ENCODE measurements at regions not wholly inside any gene's neighbourhood (a gene's known extent, or its start where the extent isn't known, plus 50 kb on each side); places are given as distances from the start of the nearest gene placed in this dataset.

- no peaks in the 10 kb centered on the region for H3K79me2 ChIP-seq (replicated peaks; ENCODE audit: insufficient read depth)
- H3K4me1 Mint-ChIP-seq, result peaks cover 11% of the 10 kb centered on the region
- H3F3A ChIP-seq (replicated peaks; ENCODE audit: low read depth), result no peaks in the 10 kb centered on the region
- no peak overlapping the region for H3K4me3 ChIP-seq
- H3K4me3 Mint-ChIP-seq, result no peak overlapping the region
- TF ChIP-seq ZNF462 (CRISPR knock-in tag; IDR thresholded peaks at IDR 0.05) (no peak), ZNF331 (CRISPR knock-in tag; IDR thresholded peaks at IDR 0.05; ENCODE audit: low read depth) (no peak), EZH2 (IDR thresholded peaks at IDR 0.05; ENCODE audit: low read depth, unreplicated experiment) (no peak), REST (IDR thresholded peaks at IDR 0.05; ENCODE audit: unreplicated experiment) (no peak), STAT1 (IDR thresholded peaks at IDR 0.05; ENCODE audit: unreplicated experiment) (no peak), CTCF (conservative IDR thresholded peaks at IDR 0.05; ENCODE audit: low read depth in 2 of 2) (no peak), JUNB (IDR thresholded peaks at IDR 0.05; ENCODE audit: unreplicated experiment) (no peak), NANOG (IDR thresholded peaks at IDR 0.05; ENCODE audit: borderline replicate concordance) (no peak), ZNF114 (CRISPR knock-in tag; IDR thresholded peaks at IDR 0.05) (no peak), ETS1 (IDR thresholded peaks at IDR 0.05) (no peak), CREB1 (CRISPR knock-in tag; IDR thresholded peaks at IDR 0.05; ENCODE audit: low read depth) (no peak), EZH2phosphoT487 (IDR thresholded peaks at IDR 0.05; ENCODE audit: unreplicated experiment) (no peak), POLR2AphosphoS5 (IDR thresholded peaks at IDR 0.05; ENCODE audit: low read depth) (no peak)
- peaks cover 13% of the 10 kb centered on the region; the same call in 1 of the 2 replicates for H3K36me3 ChIP-seq (ENCODE audit: insufficient read depth)
- no peaks in the 10 kb centered on the region for H4K20me1 ChIP-seq (replicated peaks; ENCODE audit: insufficient read depth)
- no peak overlapping the region for H2AFZ ChIP-seq
- no peak for DNase-seq (ENCODE audit: low spot score)
- no peak overlapping the region for H3K4me2 ChIP-seq
- no peaks in the 10 kb centered on the region for H3K36me3 Mint-ChIP-seq (ENCODE audit: low read depth)
- no peaks in the 10 kb centered on the region for H3K27me3 Mint-ChIP-seq (ENCODE audit: insufficient read depth, low read depth, poor library complexity)
- no peaks in the 10 kb centered on the region for H3K27me3 ChIP-seq (ENCODE audit: insufficient read depth)
- ATAC-seq, result no peak; the same call in 1 of the 3 replicates
- no peak overlapping the region for H3K27ac Mint-ChIP-seq
- H3K4me1 ChIP-seq (ENCODE audit: insufficient read depth), result no peaks in the 10 kb centered on the region
- H3K27ac ChIP-seq (ENCODE audit: low read depth), result no peak overlapping the region
- H3K9me3 Mint-ChIP-seq, result peaks cover 52% of the 10 kb centered on the region
- H3K9me2 ChIP-seq (ENCODE audit: insufficient read depth), result no peaks in the 10 kb centered on the region
Observed at GRCh38 chr16:7233975-7234374, 98.7 kb upstream of the RBFOX1 start.
